IMR-90 (cell line): ENCODE measurements at regions not wholly inside any gene's neighbourhood (a gene's known extent, or its start where the extent isn't known, plus 50 kb on each side); places are given as distances from the start of the nearest gene placed in this dataset.

ENCODE experiments used
- ATAC-seq: fragments of 200-7000 bp; cut with Tn5 transposase; 2 replicates; pipeline ENCODE4 v1.9.1; 2020; ENCODE audit warnings: low read depth, mild to moderate bottlenecking, moderate library complexity
- BruUV-seq: library from RNA; stranded (reverse); fragments of 400-500 nt; replicated peaks from 2 replicates; lab custom pipeline; 2021; lab: Mats Ljungman, UMichigan
- CTCF ChIA-PET: fragments of 300-600 bp; formaldehyde crosslinking; extraction: SDS; loops from one replicate; lab custom pipeline; 2021; ENCODE audit warnings: antibody characterized with exemption; lab: Yijun Ruan, JAX
- POLR2A ChIA-PET: fragments of 300-600 bp; sonication (Branson Sonifier 250); formaldehyde crosslinking; loops from one replicate; lab custom pipeline; 2022; ENCODE audit warnings: antibody characterized with exemption; ENCODE audit not compliant: unreplicated experiment; lab: Charles Lee
- DNase-seq: peaks from one replicate; pipeline ENCODE4 v3.0.0; 2013
- H2AFZ ChIP-seq: replicated peaks from 2 replicates; pipeline ENCODE3; 2013; ENCODE audit warnings: low read length, mild to moderate bottlenecking; ENCODE audit not compliant: poor library complexity
- H2AK5ac ChIP-seq: 2 replicates; pipeline ENCODE4 v1.6.1; 2013; ENCODE audit warnings: low read depth, low read length, inconsistent platforms
- H2AK9ac ChIP-seq: replicated peaks from 2 replicates; pipeline ENCODE3; 2013; ENCODE audit warnings: mild to moderate bottlenecking, low read depth, low read length, moderate library complexity; ENCODE audit not compliant: poor library complexity
- H2BK120ac ChIP-seq: 2 replicates; pipeline ENCODE4 v1.6.1; 2013; ENCODE audit warnings: low read depth, low read length, inconsistent platforms
- H2BK15ac ChIP-seq: 3 replicates; pipeline ENCODE4 v1.6.1; 2013; ENCODE audit warnings: low read depth, low read length, inconsistent platforms
- H2BK20ac ChIP-seq: 2 replicates; pipeline ENCODE4 v1.6.1; 2013; ENCODE audit warnings: low read depth, mild to moderate bottlenecking, inconsistent platforms, low read length, moderate library complexity
- H2BK5ac ChIP-seq: 2 replicates; pipeline ENCODE4 v1.6.1; 2013; ENCODE audit warnings: mild to moderate bottlenecking, low read depth, low read length, inconsistent platforms; ENCODE audit not compliant: poor library complexity, severe bottlenecking
- H3K14ac ChIP-seq: replicated peaks from 2 replicates; pipeline ENCODE4 v1.6.1; 2013; ENCODE audit warnings: low read depth, low read length, inconsistent platforms
- H3K18ac ChIP-seq: 2 replicates; pipeline ENCODE4 v1.6.1; 2013; ENCODE audit warnings: low read depth, low read length, control low read depth
- H3K23ac ChIP-seq: 2 replicates; pipeline ENCODE4 v1.6.1; 2013; ENCODE audit warnings: low read depth, low read length, inconsistent platforms
- H3K27ac ChIP-seq: 2 replicates; pipeline ENCODE4 v1.5.1; 2013; ENCODE audit warnings: mild to moderate bottlenecking, control low read depth, low read length; ENCODE audit not compliant: insufficient read depth
- H3K27me3 ChIP-seq: 2 replicates; pipeline ENCODE4 v1.6.1; 2013; ENCODE audit warnings: low read length; ENCODE audit not compliant: control insufficient read depth, insufficient read depth
- H3K36me3 ChIP-seq: 2 replicates; pipeline ENCODE4 v1.6.1; 2013; ENCODE audit warnings: low read length, mixed read lengths; ENCODE audit not compliant: control insufficient read depth, insufficient read depth
- H3K4ac ChIP-seq: 2 replicates; pipeline ENCODE4 v1.6.1; 2013; ENCODE audit warnings: low read depth, low read length, inconsistent platforms
- H3K4me1 ChIP-seq: 2 replicates; pipeline ENCODE4 v1.6.1; 2013; ENCODE audit warnings: low read length, mixed read lengths; ENCODE audit not compliant: control insufficient read depth, insufficient read depth
- H3K4me2 ChIP-seq: 2 replicates; pipeline ENCODE4 v1.6.1; 2013; ENCODE audit warnings: low read depth, mild to moderate bottlenecking, control low read depth, low read length, moderate library complexity
- H3K4me3 ChIP-seq: 2 replicates; pipeline ENCODE4 v1.5.1; 2013; ENCODE audit warnings: low read depth, mild to moderate bottlenecking, control low read depth, low read length, moderate library complexity; ENCODE audit not compliant: insufficient read depth
- H3K56ac ChIP-seq: 2 replicates; pipeline ENCODE4 v1.6.1; 2013; ENCODE audit warnings: low read length, inconsistent platforms; ENCODE audit not compliant: insufficient read depth; ENCODE audit errors: extremely low read depth
- H3K79me1 ChIP-seq, 2 experiments: 2 replicates each; pipeline ENCODE4 v1.6.1; 2013; ENCODE audit warnings: low read length in 2 of 2, inconsistent platforms in 1 of 2, low read depth in 1 of 2
- H3K9ac ChIP-seq: 2 replicates; pipeline ENCODE4 v1.6.1; 2013; ENCODE audit warnings: low read depth, low read length, control low read depth
- H3K9me1 ChIP-seq: 2 replicates; pipeline ENCODE4 v1.6.1; 2013; ENCODE audit warnings: low read length, inconsistent platforms; ENCODE audit not compliant: insufficient read depth
- H3K9me3 ChIP-seq: 2 replicates; pipeline ENCODE4 v1.6.1; 2013; ENCODE audit warnings: low read length; ENCODE audit not compliant: control insufficient read depth, insufficient read depth
- H4K20me1 ChIP-seq: 2 replicates; pipeline ENCODE4 v1.6.1; 2013; ENCODE audit warnings: low read length, inconsistent platforms; ENCODE audit not compliant: insufficient read depth
- H4K5ac ChIP-seq: 2 replicates; pipeline ENCODE4 v1.6.1; 2013; ENCODE audit warnings: mild to moderate bottlenecking, low read depth, low read length, control low read depth
- H4K8ac ChIP-seq, 2 experiments: 2 replicates each; pipeline ENCODE4 v1.6.1; 2013; ENCODE audit warnings: low read depth in 2 of 2, low read length in 2 of 2, control low read depth in 1 of 2, inconsistent platforms in 1 of 2
- H4K91ac ChIP-seq: 2 replicates; pipeline ENCODE4 v1.6.1; 2013; ENCODE audit warnings: low read depth, low read length, inconsistent platforms; ENCODE audit not compliant: insufficient read depth
- BHLHE40 ChIP-seq: fragments of 150-350 bp; IDR thresholded peaks from 2 replicates; pipeline ENCODE4 v1.6.1; 2016; ENCODE audit warnings: mild to moderate bottlenecking, low read depth, low read length
- CEBPB ChIP-seq: IDR thresholded peaks from 2 replicates; pipeline ENCODE4 v1.6.1; 2012; ENCODE audit warnings: low read depth, low read length, improper control_type of control experiment
- FOS ChIP-seq: fragments of 150-350 bp; IDR thresholded peaks from 2 replicates; pipeline ENCODE4 v1.6.1; 2016; ENCODE audit warnings: low read depth, low read length
- MAZ ChIP-seq: IDR thresholded peaks from 2 replicates; pipeline ENCODE4 v1.6.1; 2012; ENCODE audit warnings: low read depth, mild to moderate bottlenecking, low read length, improper control_type of control experiment, moderate library complexity, borderline replicate concordance
- MXI1 ChIP-seq: IDR thresholded peaks from 2 replicates; pipeline ENCODE4 v1.6.1; 2012; ENCODE audit warnings: low read depth, mild to moderate bottlenecking, low read length, moderate library complexity, borderline replicate concordance
- RAD21 ChIP-seq: IDR thresholded peaks from 2 replicates; pipeline ENCODE4 v1.6.1; 2012; ENCODE audit warnings: low read length, improper control_type of control experiment
- RCOR1 ChIP-seq: IDR thresholded peaks from 2 replicates; pipeline ENCODE4 v1.6.1; 2012; ENCODE audit warnings: mild to moderate bottlenecking, low read length, improper control_type of control experiment; ENCODE audit not compliant: insufficient replicate concordance
- RFX5 ChIP-seq: IDR thresholded peaks from 2 replicates; pipeline ENCODE4 v1.8.0; 2012; ENCODE audit warnings: low read depth, mild to moderate bottlenecking, low read length, moderate library complexity
- SMC3 ChIP-seq: fragments of 150-350 bp; IDR thresholded peaks from 2 replicates; pipeline ENCODE4 v1.6.1; 2016; ENCODE audit warnings: low read depth, mild to moderate bottlenecking, antibody characterized with exemption, low read length, moderate library complexity
- WGBS, 2 experiments: methylation state at CpG; one replicate each; pipeline versions ENCODE4 v1.1.5 to v1.1.7; 2013; ENCODE audit warnings: missing lambda C conversion rate in 2 of 2; ENCODE audit not compliant: insufficient read length in 1 of 2; ENCODE audit errors: extremely low coverage in 2 of 2; 5-methylcytosine and 5-hydroxymethylcytosine counted together
- dilution Hi-C: fragments of 300-500 bp; cut with HindIII; formaldehyde crosslinking; loops from one replicate; pipeline ENCODE4 v1.14.3; 2018; ENCODE audit warnings: low sequenced_read_pairs; ENCODE audit not compliant: unreplicated experiment
- in situ Hi-C: fragments of 300-500 bp; cut with MboI; formaldehyde crosslinking; loops from 3 replicates; pipeline ENCODE4 v1.14.3; 2019; ENCODE audit warnings: low sequenced_read_pairs, inconsistent platforms, mixed read lengths
- intact Hi-C: fragments of 100-400 bp; cut with micrococcal nuclease; formaldehyde crosslinking; loops from 2 replicates; pipeline ENCODE4 v1.10.0; 2022
- TF ChIP-seq, protein P1 (sequence below): fragments of 150-350 bp; IDR thresholded peaks from 2 replicates; pipeline ENCODE4 v1.6.1; 2017; ENCODE audit warnings: mild to moderate bottlenecking, antibody characterized with exemption, low read length, low read depth

DNA sequence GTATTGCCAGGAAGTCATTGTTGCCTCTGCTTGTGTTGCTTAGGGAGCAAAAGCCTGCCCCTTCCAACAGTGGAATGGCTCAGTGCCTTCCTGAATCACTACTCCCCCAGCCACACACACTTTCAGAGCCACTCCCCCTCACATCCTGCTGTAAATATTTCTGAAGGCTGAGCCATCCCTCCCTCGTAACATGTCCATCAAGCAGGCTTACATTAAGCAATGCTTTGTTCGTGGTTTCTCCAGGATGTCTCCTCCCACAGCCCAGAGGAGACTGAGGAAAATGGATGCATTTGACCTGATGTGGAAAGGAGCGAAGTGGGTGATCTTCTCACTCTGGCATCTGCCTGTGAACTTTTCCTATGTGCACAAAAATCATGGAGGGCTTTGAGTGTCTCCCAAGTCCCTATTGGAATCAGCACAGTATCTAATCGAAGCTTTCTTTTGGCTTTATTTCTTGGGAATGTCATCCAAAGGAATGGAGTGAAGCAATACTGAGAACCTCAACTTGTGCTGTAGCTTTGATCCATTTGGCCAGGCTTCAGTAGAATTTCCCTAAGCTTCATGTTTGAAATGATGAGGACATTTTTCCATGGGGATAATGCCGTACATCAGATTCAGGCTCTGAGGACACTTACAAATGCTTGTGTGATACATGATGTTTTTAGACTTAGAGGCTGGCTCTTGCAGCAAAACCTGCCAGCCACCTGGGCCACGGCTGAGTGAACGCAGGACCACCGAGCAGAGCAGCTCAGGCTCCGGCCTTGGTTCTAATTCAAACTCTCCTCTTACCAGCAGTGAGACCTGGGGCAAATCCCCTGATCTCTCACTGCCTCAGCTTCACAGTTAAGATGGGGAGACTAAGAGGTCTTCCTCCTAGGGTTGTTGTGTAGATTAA is 389.1 kb downstream of the ENC1 start:
- Histone ChIP-seq H3K56ac (no peak overlapping the region), H2AK9ac (no peak overlapping the region), H2BK20ac (peak overlapping the region; percentile 60; the same call in 1 of the 2 replicates), H3K9me3 (no peaks in the 10 kb centered on the region), H3K4me1 (peaks cover 6% of the 10 kb centered on the region), H4K5ac (peak overlapping the region; percentile 9), H3K14ac (peak overlapping the region; percentile 27; the same call in 1 of the 2 replicates), H3K9me1 (peaks cover 14% of the 10 kb centered on the region), H2BK5ac (peak overlapping the region; percentile 90), H4K8ac (peak overlapping the region; percentile 23 to 75), H3K9ac (no peak overlapping the region), H2BK15ac (peak overlapping the region; percentile 3; the same call in 1 of the 3 replicates), H2AK5ac (peak overlapping the region; percentile 33), H3K79me1 (no peaks in the 10 kb centered on the region), H3K4ac (peak overlapping the region; percentile 39), H3K36me3 (no peaks in the 10 kb centered on the region), H3K18ac (peak overlapping the region; percentile 1), H3K27ac (peak overlapping the region; percentile 6), H4K20me1 (no peaks in the 10 kb centered on the region), H2AFZ (peak overlapping the region; percentile 84), H3K27me3 (no peaks in the 10 kb centered on the region), H3K4me3 (no peak overlapping the region), H3K23ac (peak overlapping the region; percentile 15), H3K4me2 (peak overlapping the region; percentile 19), H2BK120ac (peak overlapping the region; percentile 45; the same call in 1 of the 2 replicates), H4K91ac (peak overlapping the region; percentile 13)
- no TSS peak for BruUV-seq
- TF ChIP-seq RCOR1 (no peak), MXI1 (no peak), BHLHE40 (0 out of 2 replicates have a peak, but pooled peaks have one; percentile 0), MAZ (peak; percentile 25; the same call in 1 of the 2 replicates), CEBPB (peak; percentile 94), SMC3 (no peak), RFX5 (no peak), RAD21 (peak; percentile 10), FOS (peak; percentile 16; the same call in 1 of the 2 replicates)
- TF ChIP-seq, protein P1, sequence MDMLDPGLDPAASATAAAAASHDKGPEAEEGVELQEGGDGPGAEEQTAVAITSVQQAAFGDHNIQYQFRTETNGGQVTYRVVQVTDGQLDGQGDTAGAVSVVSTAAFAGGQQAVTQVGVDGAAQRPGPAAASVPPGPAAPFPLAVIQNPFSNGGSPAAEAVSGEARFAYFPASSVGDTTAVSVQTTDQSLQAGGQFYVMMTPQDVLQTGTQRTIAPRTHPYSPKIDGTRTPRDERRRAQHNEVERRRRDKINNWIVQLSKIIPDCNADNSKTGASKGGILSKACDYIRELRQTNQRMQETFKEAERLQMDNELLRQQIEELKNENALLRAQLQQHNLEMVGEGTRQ, result no peak
- dilution Hi-C loops (no loop called here), intact Hi-C loops (loop anchor here (5.0 to 10.0 kb wide), 3 partner anchors 217 to 391 kb away; partner anchors contain the start of gene ENC1), in situ Hi-C loops (no loop called here)
- WGBS, 2 experiments, result 40% methylated on average over 1 of the region's 9 CpGs; no CpG with 5 or more reads in 1 of the 2 experiments
- peak; percentile 93 for ATAC-seq
- CTCF ChIA-PET, result interaction anchor here (0.9 to 1.0 kb wide), 2 partner anchors 127 to 389 kb away, joined by 3 read pairs; partner anchors contain the start of gene ENC1
- DNase-seq, result peak; percentile 96
- POLR2A ChIA-PET, result no interaction called here
